22Rv1 (cell line): ENCODE measurements at regions not wholly inside any gene's neighbourhood (a gene's known extent, or its start where the extent isn't known, plus 50 kb on each side); places are given as distances from the start of the nearest gene placed in this dataset.

Source experiments
- H3K27ac ChIP-seq: fragments of 450-650 bp; 2 replicates; pipeline ENCODE4 v1.5.1; 2017
- CTCF ChIP-seq: fragments of 450-650 bp; IDR thresholded peaks from 2 replicates; pipeline ENCODE4 v1.5.1; 2017; ENCODE audit warnings: mild to moderate bottlenecking
- ZFX ChIP-seq: fragments of 450-650 bp; IDR thresholded peaks from 2 replicates; pipeline ENCODE4 v1.6.1; 2017; ENCODE audit warnings: antibody characterized with exemption, borderline replicate concordance

GRCh38 chr3:162879021-162879562 lies 1382.5 kb downstream of the OTOL1 start:
- no peak overlapping the region for H3K27ac ChIP-seq
- TF ChIP-seq ZFX (no peak), CTCF (no peak)

GRCh38 chr3:162884373-162884772 lies 1387.8 kb downstream of the OTOL1 start:
- TF ChIP-seq ZFX (no peak), CTCF (no peak)

GRCh38 chr3:162892921-162893793 lies 1396.5 kb downstream of the OTOL1 start:
- H3K27ac ChIP-seq: no peak overlapping the region
- TF ChIP-seq ZFX: no peak

More at GRCh38 chr3:162884373-162884772, 1387.8 kb downstream of the OTOL1 start:
- H3K27ac ChIP-seq: no peak overlapping the region

GRCh38 chr3:162897291-162897690 lies 1400.7 kb downstream of the OTOL1 start:
- no peak overlapping the region for H3K27ac ChIP-seq
- TF ChIP-seq ZFX (no peak), CTCF (no peak)

GRCh38 chr3:162932503-162932902 lies 1435.9 kb downstream of the OTOL1 start:
- TF ChIP-seq ZFX (no peak), CTCF (no peak)
- no peak overlapping the region for H3K27ac ChIP-seq

GRCh38 chr3:162933656-162934055 lies 1437.0 kb downstream of the OTOL1 start:
- no peak overlapping the region for H3K27ac ChIP-seq
- TF ChIP-seq ZFX: no peak
- no peak for TF ChIP-seq CTCF

GRCh38 chr3:162936706-162937105 lies 1440.1 kb downstream of the OTOL1 start:
- TF ChIP-seq ZFX (no peak), CTCF (no peak)

More at GRCh38 chr3:162936706-162937105, 1440.1 kb downstream of the OTOL1 start:
- no peak overlapping the region for H3K27ac ChIP-seq
